NOMO-1 (cell line): ENCODE measurements at regions not wholly inside any gene's neighbourhood (a gene's known extent, or its start where the extent isn't known, plus 50 kb on each side); places are given as distances from the start of the nearest gene placed in this dataset.

Experiments
- DNase-seq, 2 experiments: peaks; one replicate each; lab custom pipeline; 2025; ENCODE audit not compliant: unreplicated experiment in 2 of 2; lab: John Stamatoyannopoulos, UW

DNA sequence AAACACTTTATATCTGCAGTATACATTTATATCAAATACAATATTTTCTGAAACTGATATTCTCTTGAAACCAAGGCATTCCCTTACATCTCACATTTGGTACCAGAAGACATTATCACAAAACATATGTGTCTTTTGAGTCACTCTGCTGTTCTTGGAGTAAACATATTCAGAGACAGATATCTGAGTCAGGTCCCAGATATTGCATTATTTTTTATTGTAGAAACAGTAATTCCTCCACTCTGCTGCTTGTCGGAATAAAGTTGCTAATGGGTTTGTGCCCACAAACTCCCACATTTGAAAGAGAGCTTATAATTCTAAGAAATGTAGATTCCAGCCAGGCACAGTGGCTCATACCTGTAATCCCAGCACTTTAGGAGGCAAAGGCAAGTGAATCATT is 261.1 kb upstream of the DAPK1 start:
- DNase-seq, result no peak

- DNase-seq, result no peak
These were observed 260.3 kb upstream of the DAPK1 start for GRCh38 chr9:87237336-87237735.

GRCh38 chr9:87238545-87238944 is 259.1 kb upstream of the DAPK1 start:
- DNase-seq, result no peak

DNA sequence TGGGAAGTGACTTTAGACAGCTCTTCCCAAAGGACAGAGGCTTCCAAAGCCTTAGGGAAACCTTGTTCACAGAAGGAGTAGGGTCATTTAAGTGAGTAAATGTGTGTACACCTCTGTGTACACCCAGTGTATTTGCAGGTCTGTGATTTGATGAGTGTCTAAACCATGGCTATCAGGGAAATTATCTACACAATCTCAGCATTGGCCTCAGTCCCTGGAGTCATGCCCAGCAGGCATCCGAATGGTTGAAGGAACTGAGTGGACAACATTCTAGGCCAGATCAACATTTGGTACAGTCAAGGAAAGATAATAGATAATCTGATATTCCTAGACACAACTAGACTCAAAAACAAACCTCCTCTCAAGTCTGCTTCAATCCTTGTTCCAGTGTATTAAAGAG is 258.4 kb upstream of the DAPK1 start:
- DNase-seq, result no peak

- no peak for DNase-seq
These were observed 254.1 kb upstream of the DAPK1 start for GRCh38 chr9:87243602-87244001.

DNA sequence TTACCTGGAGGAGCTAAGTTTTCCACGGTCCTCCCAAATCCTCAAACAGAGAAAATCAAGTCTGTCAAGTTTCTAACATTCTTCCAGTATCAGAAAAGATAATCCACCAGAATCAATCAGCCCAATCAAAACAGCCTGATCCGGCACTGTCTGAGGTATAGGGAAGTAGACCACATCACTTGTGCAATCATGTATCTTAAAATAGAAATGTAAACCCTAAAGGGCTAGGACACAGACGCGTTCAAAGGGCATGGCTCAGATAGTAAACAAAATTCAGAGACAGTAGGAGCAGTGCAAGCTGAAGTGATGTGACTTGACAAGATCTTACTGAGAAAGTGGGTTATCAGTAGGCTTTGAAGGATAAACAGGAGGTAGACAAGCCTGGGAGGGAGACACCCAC is 252.4 kb upstream of the DAPK1 start:
- DNase-seq, result peak; percentile 25 to 31

DNA sequence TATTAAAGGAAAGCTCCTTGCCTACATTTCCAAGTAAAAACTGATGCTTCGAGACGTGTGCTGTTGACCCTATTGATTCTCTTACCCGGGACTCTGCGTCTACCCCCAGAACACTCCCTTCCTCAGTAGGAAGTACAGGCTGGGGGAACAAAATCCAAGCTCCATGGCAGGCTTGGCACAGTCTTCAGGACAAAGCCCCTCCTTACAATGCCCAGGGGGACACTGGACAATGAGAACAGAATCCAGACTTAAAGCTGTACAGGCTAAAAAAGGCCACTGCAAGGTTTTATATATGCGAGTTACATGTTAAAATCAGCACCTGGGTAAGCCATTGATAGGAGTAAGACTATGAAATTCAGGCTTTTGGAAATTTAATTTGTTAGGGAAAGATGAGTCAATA is 250.6 kb upstream of the DAPK1 start:
- DNase-seq, result no peak

DNA sequence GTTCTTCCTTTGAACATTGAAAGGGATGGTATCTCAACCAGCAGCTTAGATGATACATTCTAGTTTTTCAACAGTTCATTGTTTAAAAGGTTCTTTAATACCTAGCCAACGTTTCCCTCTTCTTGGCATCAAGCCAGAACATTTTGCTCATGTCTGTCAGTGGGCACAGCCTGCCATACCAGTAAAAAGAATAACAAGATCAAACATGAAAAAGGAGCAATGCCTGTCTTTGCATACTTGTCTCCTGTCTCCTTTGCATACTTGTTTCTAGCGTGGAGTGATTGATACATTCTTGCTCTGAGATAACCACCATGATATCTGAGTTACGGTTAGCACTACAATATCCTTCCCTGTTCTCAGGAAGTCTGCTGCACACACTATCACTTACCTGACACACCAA is 248.6 kb upstream of the DAPK1 start:
- no peak for DNase-seq

GRCh38 chr9:87250205-87250604 is 247.5 kb upstream of the DAPK1 start:
- DNase-seq, result no peak

DNA sequence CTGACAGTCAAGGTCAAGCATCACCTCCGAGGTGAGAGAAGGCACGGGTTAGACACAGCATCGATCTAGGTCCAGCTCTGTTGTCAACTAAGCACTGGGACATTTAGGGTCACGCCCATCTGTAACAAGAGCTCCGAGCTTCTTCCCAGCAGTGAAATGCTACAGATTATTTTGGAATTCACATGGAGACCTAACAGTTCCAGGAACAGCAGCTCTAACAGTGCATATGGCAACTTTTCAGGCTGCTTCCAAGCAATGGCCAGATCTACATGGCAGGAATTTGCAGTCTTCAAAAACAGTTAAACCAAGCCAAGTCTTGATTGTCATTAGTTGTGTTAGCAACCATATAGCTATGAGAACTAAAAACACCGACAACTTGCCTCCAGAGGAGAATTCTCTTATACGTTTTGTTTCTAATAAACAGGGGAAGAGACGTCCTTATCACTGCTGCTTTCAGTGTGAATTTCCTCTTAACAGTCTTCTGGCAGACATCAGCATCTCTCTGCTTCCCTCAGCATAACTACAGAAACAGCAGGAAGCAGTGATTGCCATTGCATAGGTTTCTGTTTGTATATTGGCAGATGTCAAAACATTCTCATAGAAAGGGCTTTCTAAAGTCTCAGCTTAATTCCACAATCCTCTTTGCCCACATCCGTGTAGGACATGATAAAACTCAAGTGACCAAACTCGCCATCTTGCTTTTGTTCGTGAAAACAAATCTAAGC is 242.1 kb upstream of the DAPK1 start:
- no peak for DNase-seq

DNA sequence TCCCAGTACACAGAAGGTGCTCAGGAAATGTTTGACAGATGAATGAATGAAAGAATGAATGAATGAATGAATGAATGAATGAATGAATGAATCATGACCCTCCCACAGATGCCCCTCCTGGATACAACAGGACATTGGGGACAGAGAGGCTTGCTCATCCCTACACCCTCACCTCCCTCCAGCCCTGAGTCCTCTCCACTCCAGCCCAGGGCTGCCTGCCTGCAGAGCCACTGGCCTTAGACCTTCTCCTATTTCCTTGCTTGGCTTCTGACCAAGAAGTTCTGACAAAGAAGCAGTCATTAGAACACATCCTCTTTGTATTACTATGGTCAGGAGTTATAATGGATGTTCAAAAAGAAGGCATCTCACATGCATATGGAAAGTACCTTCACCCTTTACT is 240.7 kb upstream of the DAPK1 start:
- no peak for DNase-seq

GRCh38 chr9:87259543-87260518 is 237.8 kb upstream of the DAPK1 start:
- no peak for DNase-seq

GRCh38 chr9:87263291-87263690 is 234.4 kb upstream of the DAPK1 start:
- no peak for DNase-seq

DNA sequence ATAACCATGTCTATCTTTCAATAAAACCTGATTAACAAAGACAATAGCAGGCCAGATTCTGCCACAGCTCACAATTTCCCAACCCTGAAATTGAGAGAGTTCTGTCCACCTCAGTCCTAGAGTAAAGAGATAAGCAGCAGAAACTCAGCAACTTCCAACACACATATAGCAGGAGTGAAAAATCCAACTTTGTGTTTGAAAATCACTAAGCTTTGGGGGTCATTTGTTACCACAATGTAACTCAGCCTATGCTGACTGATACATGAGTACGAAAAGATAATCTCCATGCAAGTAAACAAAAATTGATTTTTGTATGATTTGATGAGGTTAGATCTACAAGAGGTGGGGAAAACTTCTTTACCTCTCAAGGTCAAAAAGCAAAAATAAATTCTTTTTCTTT is 231.0 kb upstream of the DAPK1 start:
- no peak for DNase-seq

DNA sequence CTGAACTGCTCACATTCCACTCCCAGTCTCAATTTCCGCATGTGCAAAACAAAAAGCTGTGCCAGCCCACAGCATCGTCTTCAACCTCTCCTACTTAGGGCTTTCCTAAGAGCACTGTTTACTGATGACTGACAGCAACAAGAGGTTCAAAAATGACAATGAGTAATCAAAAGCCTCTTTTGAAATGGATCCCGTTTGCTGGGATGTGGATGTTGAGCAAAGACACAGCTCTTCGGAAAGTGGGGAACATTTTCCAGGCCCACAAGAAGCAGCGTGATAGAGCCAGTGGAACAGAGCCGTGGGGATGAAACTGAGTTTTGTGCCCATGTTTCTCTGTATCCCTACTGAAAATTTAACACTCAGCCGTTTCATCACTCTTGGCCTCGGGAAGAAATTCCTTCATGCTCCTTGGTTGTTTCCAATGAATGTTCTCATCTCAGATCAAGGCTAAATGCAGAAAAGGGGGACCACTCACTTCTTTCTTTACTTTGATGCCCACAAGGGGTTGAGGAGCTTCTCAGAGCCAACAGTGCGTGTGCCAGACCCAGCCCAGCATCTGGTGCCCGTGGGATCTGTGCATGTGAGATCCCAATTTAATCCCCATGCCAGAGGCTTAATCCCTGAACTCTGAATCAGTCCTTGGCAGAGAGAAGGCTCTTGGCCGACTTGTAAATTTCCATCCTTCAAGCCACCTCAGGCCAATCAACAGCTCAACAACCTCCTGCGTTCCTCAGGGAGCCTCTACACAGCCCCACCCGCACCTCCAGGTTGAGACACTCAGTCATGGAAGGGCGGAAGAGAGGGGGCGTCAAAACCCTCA is 230.2 kb upstream of the DAPK1 start:
- no peak for DNase-seq

GRCh38 chr9:87269296-87270176 is 228.1 kb upstream of the DAPK1 start:
- no peak for DNase-seq

- DNase-seq, result no peak
These were observed 227.3 kb upstream of the DAPK1 start for GRCh38 chr9:87270221-87270847.

- DNase-seq, result no peak
These were observed 226.8 kb upstream of the DAPK1 start for GRCh38 chr9:87270848-87271234.

- DNase-seq, result no peak
These were observed 225.8 kb upstream of the DAPK1 start for GRCh38 chr9:87271696-87272477.
